GM19467 (cell line): ENCODE measurements at regions not wholly inside any gene's neighbourhood (a gene's known extent, or its start where the extent isn't known, plus 50 kb on each side); places are given as distances from the start of the nearest gene placed in this dataset.
"Not testable (repeated sequence)": the region's sequence is repeated elsewhere in the genome, so short reads cannot be mapped to it uniquely, and the experiment has no call there.

Source experiments
- ATAC-seq: cut with Tn5 transposase; IDR thresholded peaks from one replicate; pipeline ENCODE4 v1.9.1; 2021; ENCODE audit warnings: mild to moderate bottlenecking, moderate library complexity; ENCODE audit not compliant: unreplicated experiment

- no peak for ATAC-seq
These were observed 64.7 kb upstream of the CCDC39 start for GRCh38 chr3:180743813-180744590.

- no peak for ATAC-seq
These were observed 68.6 kb upstream of the CCDC39 start for GRCh38 chr3:180747805-180748361.

- no peak for ATAC-seq
These were observed 70.0 kb upstream of the CCDC39 start for GRCh38 chr3:180749322-180749721.

GRCh38 chr3:180749796-180750195, 70.5 kb upstream of the CCDC39 start:
- ATAC-seq = no peak

GRCh38 chr3:180755556-180755955, 76.3 kb upstream of the CCDC39 start:
- ATAC-seq = no peak

- ATAC-seq = no peak
These were observed 83.6 kb upstream of the CCDC39 start for GRCh38 chr3:180762866-180763265.

- no peak for ATAC-seq
These were observed 85.2 kb upstream of the CCDC39 start for GRCh38 chr3:180764481-180764880.

- no peak for ATAC-seq
These were observed 91.3 kb upstream of the CCDC39 start for GRCh38 chr3:180770639-180771038.

- no peak for ATAC-seq
These were observed 97.1 kb upstream of the CCDC39 start for GRCh38 chr3:180776433-180776832.

GRCh38 chr3:180782195-180782984, 103.1 kb upstream of the CCDC39 start:
- no peak for ATAC-seq

- ATAC-seq = not testable (repeated sequence)
These were observed 106.9 kb upstream of the CCDC39 start for GRCh38 chr3:180786227-180786626.

- ATAC-seq = no peak
These were observed 110.5 kb upstream of the CCDC39 start for GRCh38 chr3:180789774-180790173.

GRCh38 chr3:180798197-180798596, 114.3 kb upstream of the FXR1 start:
- no peak for ATAC-seq

- ATAC-seq = no peak
These were observed 109.6 kb upstream of the FXR1 start for GRCh38 chr3:180802837-180803236.

GRCh38 chr3:180804916-180805315, 107.6 kb upstream of the FXR1 start:
- no peak for ATAC-seq

- no peak for ATAC-seq
These were observed 103.5 kb upstream of the FXR1 start for GRCh38 chr3:180808823-180809575.

GRCh38 chr3:180820400-180820799, 92.1 kb upstream of the FXR1 start:
- ATAC-seq = no peak

- ATAC-seq = no peak
These were observed 86.5 kb upstream of the FXR1 start for GRCh38 chr3:180825964-180826363.

GRCh38 chr3:180827171-180827570, 85.3 kb upstream of the FXR1 start:
- ATAC-seq = no peak

- ATAC-seq = no peak
These were observed 84.3 kb upstream of the FXR1 start for GRCh38 chr3:180828001-180828720.
